HepG2 (cell line): ENCODE measurements at regions not wholly inside any gene's neighbourhood (a gene's known extent, or its start where the extent isn't known, plus 50 kb on each side); places are given as distances from the start of the nearest gene placed in this dataset.

Source experiments
- ATAC-seq: fragments of 200-7000 bp; cut with Tn5 transposase; 3 replicates; pipeline ENCODE4 v1.9.1; 2020; ENCODE audit warnings: mild to moderate bottlenecking, moderate library complexity
- BruUV-seq: library from RNA; stranded (reverse); fragments of 400-500 nt; replicated peaks from 2 replicates; lab custom pipeline; 2021; lab: Mats Ljungman, UMichigan
- CTCF ChIA-PET: fragments of 300-600 bp; formaldehyde crosslinking; extraction: SDS; loops from one replicate; lab custom pipeline; 2021; ENCODE audit warnings: low total read pairs, inconsistent platforms, low intra/inter-chr PET ratio; lab: Yijun Ruan, JAX
- POLR2A ChIA-PET: fragments of 350-600 bp; sonication (Branson Sonifier 250); formaldehyde crosslinking; loops from one replicate; lab custom pipeline; 2020; ENCODE audit warnings: antibody characterized with exemption, inconsistent platforms; lab: Yijun Ruan, JAX
- DNase-seq: peaks from one replicate; pipeline ENCODE4 v3.0.0-alpha.2; 2015; ENCODE audit warnings: low spot score
- FAIRE-seq: peaks from 3 replicates; lab custom pipeline; 2011; peaks lifted over from hg19 to GRCh38; lab: Jason Lieb, UNC
- H2AFZ ChIP-seq: one replicate; pipeline ENCODE4 v1.6.1; 2011; ENCODE audit warnings: low read length, inconsistent platforms
- H3K27ac ChIP-seq: fragments of 300-600 bp; 3 replicates; pipeline ENCODE4 v1.8.0; 2011; ENCODE audit warnings: mixed run types, mild to moderate bottlenecking, mixed read lengths, low read length, inconsistent platforms; ENCODE audit not compliant: insufficient read depth; ENCODE audit errors: extremely low read length
- H3K27me3 ChIP-seq, 2 experiments: fragments of 200-600 bp in 1 of 2; 2 replicates in 1 of 2; 3 replicates in 1 of 2; pipeline versions ENCODE4 v1.6.0 to v1.8.0; 2011; ENCODE audit warnings: low read length in 2 of 2, mild to moderate bottlenecking in 2 of 2, moderate library complexity in 2 of 2, inconsistent platforms in 1 of 2; ENCODE audit not compliant: insufficient read depth in 2 of 2, control insufficient read depth in 1 of 2
- H3K36me3 ChIP-seq, 2 experiments: fragments of 200-600 bp in 1 of 2; replicated peaks in 1 of 2; 2 replicates in 1 of 2; 3 replicates in 1 of 2; pipeline versions ENCODE4 v1.5.1 to v1.8.0; 2011; ENCODE audit warnings: low read length in 2 of 2, inconsistent platforms in 1 of 2; ENCODE audit not compliant: insufficient read depth in 2 of 2, control insufficient read depth in 1 of 2
- H3K4me1 ChIP-seq: 2 replicates; pipeline ENCODE4 v1.5.1; 2012; ENCODE audit warnings: low read length, inconsistent platforms; ENCODE audit not compliant: insufficient read depth
- H3K4me2 ChIP-seq: 2 replicates; pipeline ENCODE4 v1.6.0; 2011; ENCODE audit warnings: low read depth, low read length, inconsistent platforms
- H3K4me3 ChIP-seq, 3 experiments: fragments of 200-600 bp in 1 of 3; sonication (generic), shearing (Covaris generic) in 1 of 3; replicated peaks in 1 of 3; 2 replicates each; pipeline ENCODE4 v1.5.1; 2011 to 2016; ENCODE audit warnings: low read length in 3 of 3, inconsistent platforms in 2 of 3, low read depth in 2 of 3, mild to moderate bottlenecking in 2 of 3, control low read depth in 1 of 3, mixed read lengths in 1 of 3; ENCODE audit not compliant: insufficient read depth in 1 of 3
- H3K79me2 ChIP-seq: one replicate; pipeline ENCODE4 v1.6.1; 2011; ENCODE audit warnings: low read length, inconsistent platforms; ENCODE audit not compliant: insufficient read depth
- H3K9ac ChIP-seq: 2 replicates; pipeline ENCODE4 v1.6.0; 2011; ENCODE audit warnings: mild to moderate bottlenecking, low read depth, low read length, inconsistent platforms; ENCODE audit not compliant: insufficient read depth
- H3K9me3 ChIP-seq: 2 replicates; pipeline ENCODE4 v1.5.1; 2012; ENCODE audit warnings: mild to moderate bottlenecking, low read length
- H4K20me1 ChIP-seq: 2 replicates; pipeline ENCODE4 v1.6.0; 2011; ENCODE audit warnings: inconsistent platforms, mild to moderate bottlenecking, low read length, moderate library complexity; ENCODE audit not compliant: insufficient read depth
- AHDC1 ChIP-seq: sonication (generic); formaldehyde crosslinking; IDR thresholded peaks from 2 replicates; pipeline ENCODE4 v1.5.1; 2020; ENCODE audit warnings: mild to moderate bottlenecking, missing genetic modification reagents, borderline replicate concordance
- ATM ChIP-seq: fragments of 450-650 bp; IDR thresholded peaks from 2 replicates; pipeline ENCODE4 v1.7.1; 2017; ENCODE audit warnings: mild to moderate bottlenecking, borderline replicate concordance
- BORCS8-MEF2B ChIP-seq: sonication (generic); formaldehyde crosslinking; IDR thresholded peaks from 2 replicates; pipeline ENCODE4 v1.8.0; 2022; ENCODE audit warnings: mild to moderate bottlenecking, missing genetic modification reagents
- CENPBD1 ChIP-seq: sonication (generic); formaldehyde crosslinking; IDR thresholded peaks from 2 replicates; pipeline ENCODE4 v1.8.0; 2022; ENCODE audit warnings: missing genetic modification reagents, low read depth, mild to moderate bottlenecking, borderline replicate concordance
- GABPB1 ChIP-seq: IDR thresholded peaks from 2 replicates; pipeline ENCODE4 v1.6.1; 2016; ENCODE audit warnings: mild to moderate bottlenecking, missing genetic modification reagents, moderate library complexity, missing compliant biosample characterization
- GATA4 ChIP-seq: sonication (generic); IDR thresholded peaks from 2 replicates; pipeline ENCODE4 v1.6.1; 2016; ENCODE audit warnings: antibody characterized with exemption, low read depth, borderline replicate concordance
- GATAD2A ChIP-seq: IDR thresholded peaks from 2 replicates; pipeline ENCODE4 v1.6.1; 2016
- HIC2 ChIP-seq: sonication (generic); formaldehyde crosslinking; IDR thresholded peaks from 2 replicates; pipeline ENCODE4 v1.9.0; 2022; ENCODE audit warnings: low read depth, missing genetic modification reagents
- SRF ChIP-seq: IDR thresholded peaks from 2 replicates; pipeline ENCODE4 v1.6.1; 2011; ENCODE audit warnings: mild to moderate bottlenecking, low read depth, low read length, moderate library complexity
- TBL1XR1 ChIP-seq: fragments of 150-350 bp; IDR thresholded peaks from 2 replicates; pipeline ENCODE4 v1.6.1; 2014; ENCODE audit warnings: borderline replicate concordance, low read length; ENCODE audit not compliant: partially characterized antibody
- XBP1 ChIP-seq: sonication (generic); formaldehyde crosslinking; IDR thresholded peaks from 2 replicates; pipeline ENCODE4 v1.5.0; 2020; ENCODE audit warnings: missing genetic modification reagents
- ZFP90 ChIP-seq: sonication (generic); formaldehyde crosslinking; IDR thresholded peaks from 2 replicates; pipeline ENCODE4 v1.8.0; 2022; ENCODE audit warnings: missing genetic modification reagents, mild to moderate bottlenecking, inconsistent platforms, borderline replicate concordance
- ZNF136 ChIP-seq: sonication (generic); formaldehyde crosslinking; IDR thresholded peaks from 2 replicates; pipeline ENCODE4 v1.8.1; 2022; ENCODE audit warnings: low read depth, mild to moderate bottlenecking, moderate library complexity, missing genetic modification reagents
- ZNF253 ChIP-seq: sonication (generic); formaldehyde crosslinking; IDR thresholded peaks from 2 replicates; pipeline ENCODE4 v1.8.0; 2022; ENCODE audit warnings: mild to moderate bottlenecking, missing genetic modification reagents, borderline replicate concordance
- WGBS: methylation state at CpG from one replicate; pipeline ENCODE4 v1.1.6; 2017; ENCODE audit warnings: low lambda C conversion rate; 5-methylcytosine and 5-hydroxymethylcytosine counted together
- in situ Hi-C: cut with HindIII; loops from 2 replicates; pipeline ENCODE4 v1.10.0; 2017; ENCODE audit warnings: low pct_unique_long_range_greater_than_20kb; ENCODE audit not compliant: extremely low pct_ligation_motif_present
- intact Hi-C: fragments of 100-400 bp; cut with micrococcal nuclease; formaldehyde crosslinking; loops from one replicate; pipeline ENCODE4 v1.10.0; 2022; ENCODE audit not compliant: unreplicated experiment

GRCh38 chr17:51362811-51363585, 102.7 kb downstream of the UTP18 start (continued):
- TF ChIP-seq GABPB1 (CRISPR knock-in tag) = no peak
- TF ChIP-seq AHDC1 (CRISPR knock-in tag) = no peak
- TF ChIP-seq TBL1XR1 = no peak
- no peak for TF ChIP-seq ZFP90 (CRISPR knock-in tag)
- TF ChIP-seq GATA4 = no peak
- no peak for TF ChIP-seq BORCS8-MEF2B (CRISPR knock-in tag)
- TF ChIP-seq SRF = no peak

GRCh38 chr17:51365090-51365489, 104.7 kb downstream of the UTP18 start:
- Histone ChIP-seq H3K9ac (no peak overlapping the region), H2AFZ (no peak overlapping the region), H3K27ac (no peak overlapping the region), H3K4me2 (no peak overlapping the region), H3K4me1 (no peaks in the 10 kb centered on the region), H3K9me3 (no peaks in the 10 kb centered on the region), H3K36me3 (no peaks in the 10 kb centered on the region), H3K27me3 (peaks cover 3 to 4% of the 10 kb centered on the region in 2 experiments; a peak in 3 of 5 replicates), H3K79me2 (no peaks in the 10 kb centered on the region), H3K4me3 (no peak overlapping the region), H4K20me1 (no peaks in the 10 kb centered on the region)
- FAIRE-seq (no peak), ATAC-seq (no peak), DNase-seq (no peak)
- 51% methylated on average over 7 of the region's 8 CpGs for WGBS
- POLR2A ChIA-PET = no interaction called here
- CTCF ChIA-PET = no interaction called here
- in situ Hi-C loops (no loop called here), intact Hi-C loops (no loop called here)
- BruUV-seq = no TSS peak
- TF ChIP-seq ZNF253 (no peak), ZNF136 (CRISPR knock-in tag) (no peak), GATAD2A (CRISPR knock-in tag) (no peak), ATM (no peak), HIC2 (CRISPR knock-in tag) (no peak), XBP1 (CRISPR knock-in tag) (no peak), CENPBD1 (CRISPR knock-in tag) (no peak)
